HG02943 (cell line): ENCODE measurements at regions not wholly inside any gene's neighbourhood (a gene's known extent, or its start where the extent isn't known, plus 50 kb on each side); places are given as distances from the start of the nearest gene placed in this dataset.

Source experiments
- ATAC-seq: cut with Tn5 transposase; IDR thresholded peaks from one replicate; pipeline ENCODE4 v1.9.1; 2021; ENCODE audit warnings: mild to moderate bottlenecking, low read depth, moderate library complexity; ENCODE audit not compliant: unreplicated experiment

- no peak for ATAC-seq
Observed at GRCh38 chrX:109926118-109926517, 76.8 kb upstream of the TMEM164 start.

GRCh38 chrX:109926743-109927662 lies 75.9 kb upstream of the TMEM164 start:
- no peak for ATAC-seq

- ATAC-seq: no peak
Observed at GRCh38 chrX:109927663-109928273, 75.1 kb upstream of the TMEM164 start.

GRCh38 chrX:109928596-109929335 lies 74.1 kb upstream of the TMEM164 start:
- ATAC-seq: no peak

GRCh38 chrX:109931677-109932076 lies 71.2 kb upstream of the TMEM164 start:
- no peak for ATAC-seq

- ATAC-seq: no peak
Observed at GRCh38 chrX:109934434-109934833, 68.5 kb upstream of the TMEM164 start.

GRCh38 chrX:109934935-109935334 lies 68.0 kb upstream of the TMEM164 start:
- ATAC-seq: no peak

GRCh38 chrX:109936114-109936513 lies 66.8 kb upstream of the TMEM164 start:
- no peak for ATAC-seq

GRCh38 chrX:109936598-109936997 lies 66.3 kb upstream of the TMEM164 start:
- no peak for ATAC-seq

GRCh38 chrX:109939498-109939897 lies 63.4 kb upstream of the TMEM164 start:
- no peak for ATAC-seq

- no peak for ATAC-seq
Observed at GRCh38 chrX:109940411-109940810, 62.5 kb upstream of the TMEM164 start.

- no peak for ATAC-seq
Observed at GRCh38 chrX:109943092-109943739, 59.7 kb upstream of the TMEM164 start.

GRCh38 chrX:109943740-109944092 lies 59.2 kb upstream of the TMEM164 start:
- no peak for ATAC-seq

- no peak for ATAC-seq
Observed at GRCh38 chrX:109952050-109952449, 50.9 kb upstream of the TMEM164 start.

GRCh38 chrX:109952985-109953905 lies 49.7 kb upstream of the TMEM164 start:
- ATAC-seq: no peak
